ENCODE measurements at regions not wholly inside any gene's neighbourhood (a gene's known extent, or its start where the extent isn't known, plus 50 kb on each side); places are given as distances from the start of the nearest gene placed in this dataset.
A peak's percentile ranks its signal among the peaks of the same experiment; 100 is the strongest.

- DNase-seq, result no peak
Observed at GRCh38 chr6:21382821-21383449, 210.6 kb upstream of the SOX4 start.

- DNase-seq, result no peak
Observed at GRCh38 chr6:21383450-21384085, 210.0 kb upstream of the SOX4 start.

- no peak for DNase-seq
Observed at GRCh38 chr6:21384216-21384615, 209.3 kb upstream of the SOX4 start.

GRCh38 chr6:21386744-21387143 is 206.8 kb upstream of the SOX4 start:
- no peak for DNase-seq

- no peak for DNase-seq
Observed at GRCh38 chr6:21390532-21391213, 202.9 kb upstream of the SOX4 start.

- DNase-seq, result no peak
Observed at GRCh38 chr6:21392177-21392576, 201.4 kb upstream of the SOX4 start.

- no peak for DNase-seq
Observed at GRCh38 chr6:21393441-21394165, 199.9 kb upstream of the SOX4 start.

GRCh38 chr6:21395121-21395520 is 198.4 kb upstream of the SOX4 start:
- DNase-seq, result peak; percentile 34

GRCh38 chr6:21396313-21396712 is 197.2 kb upstream of the SOX4 start:
- peak; percentile 76 for DNase-seq

- no peak for DNase-seq
Observed at GRCh38 chr6:21398741-21399325, 194.7 kb upstream of the SOX4 start.

- no peak for DNase-seq
Observed at GRCh38 chr6:21402368-21402767, 191.2 kb upstream of the SOX4 start.

- no peak for DNase-seq
Observed at GRCh38 chr6:21404577-21404976, 189.0 kb upstream of the SOX4 start.

- DNase-seq, result peak; percentile 11
Observed at GRCh38 chr6:21406316-21406715, 187.2 kb upstream of the SOX4 start.

GRCh38 chr6:21409231-21409630 is 184.3 kb upstream of the SOX4 start:
- DNase-seq, result no peak

- no peak for DNase-seq
Observed at GRCh38 chr6:21413428-21413827, 180.1 kb upstream of the SOX4 start.

GRCh38 chr6:21414065-21414464 is 179.5 kb upstream of the SOX4 start:
- DNase-seq, result no peak

GRCh38 chr6:21420146-21420878 is 173.2 kb upstream of the SOX4 start:
- DNase-seq, result no peak

GRCh38 chr6:21420926-21421325 is 172.6 kb upstream of the SOX4 start:
- DNase-seq, result no peak

GRCh38 chr6:21423106-21423854 is 170.3 kb upstream of the SOX4 start:
- DNase-seq, result no peak

GRCh38 chr6:21426841-21427490 is 166.6 kb upstream of the SOX4 start:
- DNase-seq, result peak; percentile 40

- no peak for DNase-seq
Observed at GRCh38 chr6:21429291-21429690, 164.3 kb upstream of the SOX4 start.
